Spleen (tissue), 11 donors: ENCODE measurements at regions not wholly inside any gene's neighbourhood (a gene's known extent, or its start where the extent isn't known, plus 50 kb on each side); places are given as distances from the start of the nearest gene placed in this dataset.

ENCODE experiments used
- DNase-seq: peaks from one replicate; pipeline ENCODE4 v3.0.0-alpha.2; 2020
- H3K27ac ChIP-seq, 8 donors: fragments of 200-600 bp; sonication (generic) in 7 of 8; 1 replicate in 4 of 8; 2 replicates in 4 of 8; pipeline versions ENCODE4 v1.5.0 to v1.8.0; 2016 to 2021; ENCODE audit warnings: inconsistent platforms in 4 of 8, mild to moderate bottlenecking in 4 of 8, moderate library complexity in 1 of 8
- H3K27me3 ChIP-seq, 7 donors: fragments of 200-600 bp; sonication (generic) in 6 of 7; replicated peaks in 1 of 7; 1 replicate in 4 of 7; 2 replicates in 3 of 7; pipeline versions ENCODE4 v1.5.0 to v1.8.0; 2016 to 2021; ENCODE audit warnings: inconsistent platforms in 3 of 7, mild to moderate bottlenecking in 1 of 7
- H3K36me3 ChIP-seq, 6 donors: fragments of 200-600 bp; sonication (generic) in 5 of 6; 1 replicate in 4 of 6; 2 replicates in 2 of 6; pipeline versions ENCODE4 v1.5.0 to v1.8.0; 2016 to 2021; ENCODE audit warnings: inconsistent platforms in 2 of 6
- H3K4me1 ChIP-seq, 6 donors: fragments of 200-600 bp; sonication (generic) in 5 of 6; 1 replicate in 3 of 6; 2 replicates in 3 of 6; pipeline versions ENCODE4 v1.5.0 to v1.8.0; 2016 to 2021; ENCODE audit warnings: inconsistent platforms in 3 of 6
- H3K4me3 ChIP-seq, 8 donors: fragments of 200-600 bp; sonication (generic) in 7 of 8; 1 replicate in 4 of 8; 2 replicates in 4 of 8; pipeline versions ENCODE4 v1.5.0 to v1.8.0; 2016 to 2021; ENCODE audit warnings: inconsistent platforms in 4 of 8, mild to moderate bottlenecking in 4 of 8, moderate library complexity in 2 of 8
- H3K9me3 ChIP-seq, 8 donors: fragments of 200-600 bp; sonication (generic) in 7 of 8; 1 replicate in 4 of 8; 2 replicates in 4 of 8; pipeline versions ENCODE4 v1.5.0 to v1.8.0; 2016 to 2021; ENCODE audit warnings: inconsistent platforms in 4 of 8
- CTCF ChIP-seq, 11 experiments: fragments of 200-600 bp in 7 of 11; fragments of 450-650 bp in 4 of 11; sonication (generic) in 4 of 11; IDR thresholded peaks in 8 of 11; conservative IDR thresholded peaks in 3 of 11; 1 replicate in 7 of 11; 2 replicates in 4 of 11; pipeline versions ENCODE4 v1.4.0 to v1.8.0; 2016 to 2021; ENCODE audit warnings: antibody characterized with exemption in 11 of 11, inconsistent platforms in 4 of 11, mild to moderate bottlenecking in 1 of 11
- POLR2A ChIP-seq, 3 donors: fragments of 450-650 bp; IDR thresholded peaks; one replicate each; pipeline ENCODE4 v1.5.1; 2017; ENCODE audit warnings: antibody characterized with exemption in 3 of 3, mild to moderate bottlenecking in 1 of 3
- POLR2AphosphoS5 ChIP-seq, 3 donors: sonication (generic); formaldehyde crosslinking; IDR thresholded peaks; one replicate each; pipeline ENCODE4 v1.5.1; 2017; ENCODE audit warnings: antibody characterized with exemption in 3 of 3
- WGBS, 5 donors: extraction: QIAGEN DNeasy Blood & Tissue Kit in 3 of 5; methylation state at CpG; one replicate each; pipeline versions ENCODE4 v1.1.5 to v1.1.7; 2013 to 2018; 5-methylcytosine and 5-hydroxymethylcytosine counted together
- intact Hi-C: fragments of 100-400 bp; cut with DNase I; formaldehyde crosslinking; loops from one replicate; pipeline ENCODE4 v1.15.0; 2023; ENCODE audit warnings: low total_unique reads
- donor health status: healthy with polysubstance abuse.
- donor health status: DM: no; HTN: no; CAD: no; lungs with moderate emphysema.
- donor health status: DM: no; HTN: no; CAD: no.
- donor health status: Bipolar disorder and iron deficiency.
- donor health status: healthy.
- donor health status: DM: no; HTN: no; CAD: no.
- donor health status: DM: yes; HTN: yes; CAD: no.

- no peak overlapping the region for H3K4me3 ChIP-seq
- peaks cover 0 to 13% (median 0%) of the 10 kb centered on the region in 7 donors for H3K27me3 ChIP-seq
- no peaks in the 10 kb centered on the region for H3K4me1 ChIP-seq
- TF ChIP-seq POLR2A (IDR thresholded peaks at IDR 0.05) (no peak), POLR2AphosphoS5 (IDR thresholded peaks at IDR 0.05) (no peak), CTCF (IDR thresholded peaks at IDR 0.05 in 8 of 11, conservative IDR thresholded peaks at IDR 0.05 in 3 of 11) (no peak)
- 84 to 99% (median 91%) methylated on average over 3 of the region's 3 CpGs for WGBS, 5 donors
- H3K9me3 ChIP-seq, result peaks cover 0 to 6% (median 0%) of the 10 kb centered on the region in 8 donors
- intact Hi-C loops, result no loop called here
- H3K27ac ChIP-seq, result no peak overlapping the region
- H3K36me3 ChIP-seq, result no peaks in the 10 kb centered on the region
- DNase-seq, result no peak
Observed at GRCh38 chr6:1025821-1026220, 286.1 kb upstream of the FOXQ1 start.

GRCh38 chr6:1024587-1024986, 287.3 kb upstream of the FOXQ1 start:
- no peaks in the 10 kb centered on the region for H3K4me1 ChIP-seq
- H3K36me3 ChIP-seq, result no peaks in the 10 kb centered on the region
- peaks cover 0 to 6% (median 0%) of the 10 kb centered on the region in 8 donors for H3K9me3 ChIP-seq
- intact Hi-C loops, result no loop called here
- peaks cover 0 to 13% (median 0%) of the 10 kb centered on the region in 7 donors for H3K27me3 ChIP-seq
- WGBS, 5 donors, result 58 to 70% (median 61%) methylated on average over 9 of the region's 9 CpGs
- H3K27ac ChIP-seq, result no peak overlapping the region
- DNase-seq, result no peak
- TF ChIP-seq POLR2A (IDR thresholded peaks at IDR 0.05), result no peak
- TF ChIP-seq CTCF (IDR thresholded peaks at IDR 0.05 in 8 of 11, conservative IDR thresholded peaks at IDR 0.05 in 3 of 11), result no peak
- no peak for TF ChIP-seq POLR2AphosphoS5 (IDR thresholded peaks at IDR 0.05)
- H3K4me3 ChIP-seq, result no peak overlapping the region

- no peak overlapping the region for H3K4me3 ChIP-seq
- intact Hi-C loops, result no loop called here
- no peak for DNase-seq
- 81 to 89% (median 85%) methylated on average over 5 to 6 of the region's 6 CpGs for WGBS, 5 donors
- H3K4me1 ChIP-seq, result no peaks in the 10 kb centered on the region
- no peaks in the 10 kb centered on the region for H3K36me3 ChIP-seq
- TF ChIP-seq POLR2AphosphoS5 (IDR thresholded peaks at IDR 0.05), result no peak
- TF ChIP-seq POLR2A (IDR thresholded peaks at IDR 0.05), result no peak
- no peak for TF ChIP-seq CTCF (IDR thresholded peaks at IDR 0.05 in 8 of 11, conservative IDR thresholded peaks at IDR 0.05 in 3 of 11)
- H3K27me3 ChIP-seq, result peaks cover 0 to 13% (median 0%) of the 10 kb centered on the region in 7 donors
- H3K27ac ChIP-seq, result no peak overlapping the region
- peaks cover 0 to 6% (median 0%) of the 10 kb centered on the region in 8 donors for H3K9me3 ChIP-seq
Observed at GRCh38 chr6:1024161-1024560, 287.7 kb upstream of the FOXQ1 start.

- no peaks in the 10 kb centered on the region for H3K4me1 ChIP-seq
- no peak overlapping the region for H3K27ac ChIP-seq
- no peak for TF ChIP-seq POLR2AphosphoS5 (IDR thresholded peaks at IDR 0.05)
- no peak for TF ChIP-seq POLR2A (IDR thresholded peaks at IDR 0.05)
- TF ChIP-seq CTCF (IDR thresholded peaks at IDR 0.05 in 8 of 11, conservative IDR thresholded peaks at IDR 0.05 in 3 of 11), result no peak
- peaks cover 0 to 13% (median 0%) of the 10 kb centered on the region in 7 donors for H3K27me3 ChIP-seq
- H3K36me3 ChIP-seq, result no peaks in the 10 kb centered on the region
- intact Hi-C loops, result no loop called here
- no peak overlapping the region for H3K4me3 ChIP-seq
- peaks cover 0 to 6% (median 0%) of the 10 kb centered on the region in 8 donors for H3K9me3 ChIP-seq
- no peak for DNase-seq
- WGBS, 5 donors, result 90 to 97% (median 94%) methylated on average over 3 to 4 of the region's 4 CpGs; no CpG with 5 or more reads in 1 of the 5 donors
Observed at GRCh38 chr6:1023229-1023628, 288.7 kb upstream of the FOXQ1 start.
